HEK293T (cell line): ENCODE measurements at regions not wholly inside any gene's neighbourhood (a gene's known extent, or its start where the extent isn't known, plus 50 kb on each side); places are given as distances from the start of the nearest gene placed in this dataset.

Experiments used
- CTBP1 ChIP-seq: fragments of 450-650 bp; IDR thresholded peaks from 2 replicates; pipeline ENCODE4 v1.6.1; 2016; ENCODE audit warnings: borderline replicate concordance
- ELF4 ChIP-seq: fragments of 450-650 bp; IDR thresholded peaks from 2 replicates; pipeline ENCODE4 v1.6.1; 2017; ENCODE audit warnings: antibody characterized with exemption
- FOXK2 ChIP-seq: fragments of 450-650 bp; IDR thresholded peaks from 2 replicates; pipeline ENCODE4 v1.6.1; 2016; ENCODE audit warnings: mild to moderate bottlenecking
- FOXM1 ChIP-seq: fragments of 450-650 bp; IDR thresholded peaks from 2 replicates; pipeline ENCODE4 v1.6.1; 2017; ENCODE audit warnings: mild to moderate bottlenecking, borderline replicate concordance
- NFRKB ChIP-seq: fragments of 450-650 bp; IDR thresholded peaks from 2 replicates; pipeline ENCODE4 v1.6.1; 2016; ENCODE audit warnings: mild to moderate bottlenecking, moderate library complexity
- SP1 ChIP-seq: fragments of 450-650 bp; IDR thresholded peaks from 2 replicates; pipeline ENCODE4 v1.6.1; 2017
- SUZ12 ChIP-seq: fragments of 450-650 bp; IDR thresholded peaks from 2 replicates; pipeline ENCODE4 v1.6.1; 2016; ENCODE audit warnings: mild to moderate bottlenecking
- TARDBP ChIP-seq: fragments of 450-650 bp; IDR thresholded peaks from 2 replicates; pipeline ENCODE4 v1.6.1; 2016
- ZNF384 ChIP-seq: fragments of 450-650 bp; IDR thresholded peaks from 2 replicates; pipeline ENCODE4 v1.6.1; 2016

GRCh38 chr5:167867281-167867680, 424.2 kb upstream of the WWC1 start:
- TF ChIP-seq ELF4 (no peak), TARDBP (no peak), FOXM1 (no peak), SUZ12 (no peak), FOXK2 (no peak), ZNF384 (no peak), NFRKB (no peak), CTBP1 (no peak), SP1 (no peak)
